HG02571 (cell line): ENCODE measurements at regions not wholly inside any gene's neighbourhood (a gene's known extent, or its start where the extent isn't known, plus 50 kb on each side); places are given as distances from the start of the nearest gene placed in this dataset.
A peak's percentile ranks its signal among the peaks of the same experiment; 100 is the strongest.
"Not testable (repeated sequence)": the region's sequence is repeated elsewhere in the genome, so short reads cannot be mapped to it uniquely, and the experiment has no call there.

Source experiments
- ATAC-seq: cut with Tn5 transposase; IDR thresholded peaks from one replicate; pipeline ENCODE4 v1.9.1; 2021; ENCODE audit warnings: mild to moderate bottlenecking, moderate library complexity; ENCODE audit not compliant: unreplicated experiment

- no peak for ATAC-seq
These were observed 439.6 kb upstream of the CAMK1G start for GRCh38 chr1:209143916-209144315.

DNA sequence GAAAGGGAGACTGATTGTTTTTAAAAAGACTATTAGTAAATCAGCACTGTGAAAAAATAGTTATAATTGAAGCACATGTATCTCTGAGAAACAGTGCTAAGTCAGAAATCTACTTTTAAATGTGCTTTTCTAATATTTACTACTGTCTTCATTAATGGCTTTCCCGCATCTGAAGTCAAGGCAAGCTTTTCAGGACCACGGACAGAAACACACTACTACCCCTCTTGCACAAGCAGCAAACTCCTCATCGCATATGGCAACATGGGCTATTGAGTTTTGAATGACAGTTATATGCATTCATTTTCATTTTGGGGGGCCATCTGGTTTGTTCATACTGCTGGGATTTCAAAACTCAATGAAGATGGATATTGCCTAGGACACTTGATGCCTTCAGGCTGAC lies 433.4 kb upstream of the CAMK1G start:
- ATAC-seq: no peak

DNA sequence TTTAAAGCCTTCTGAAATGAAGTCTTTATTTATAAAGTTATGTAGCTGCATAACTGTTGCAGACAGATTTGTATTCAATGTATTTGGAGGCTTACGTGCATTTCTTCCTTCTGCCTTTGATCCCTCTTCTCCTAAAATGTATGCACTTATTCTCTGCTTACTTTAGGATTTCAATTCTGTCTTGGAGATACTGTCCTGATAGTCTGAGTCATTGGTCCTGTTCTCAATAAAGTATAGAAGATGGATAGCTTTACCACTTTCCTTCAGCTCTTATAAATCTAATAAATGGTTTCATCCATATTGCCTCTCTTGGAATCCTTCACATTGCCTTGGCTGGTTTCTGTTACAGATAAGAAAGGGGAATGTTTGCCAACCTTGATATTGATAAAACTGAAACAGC lies 430.1 kb upstream of the CAMK1G start:
- no peak for ATAC-seq

DNA sequence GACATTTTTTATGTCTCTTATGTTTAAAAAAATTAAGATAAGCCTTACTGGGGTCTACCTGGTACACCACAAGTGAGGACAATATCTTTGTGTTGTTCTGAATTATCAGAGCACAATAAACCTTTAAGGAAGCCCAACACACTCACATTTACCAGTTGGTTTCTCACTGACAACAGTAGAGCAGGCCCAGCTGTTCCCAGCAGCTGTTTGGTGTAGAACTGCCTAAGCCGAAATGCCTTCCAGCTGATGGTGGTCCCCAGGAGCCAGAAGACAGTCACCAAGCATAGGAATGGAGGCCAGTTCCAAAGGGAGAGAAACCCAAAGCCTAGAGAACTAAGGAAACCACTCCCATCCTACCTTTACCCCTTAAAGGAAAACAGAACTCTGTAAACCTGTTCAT lies 428.6 kb upstream of the CAMK1G start:
- no peak for ATAC-seq

DNA sequence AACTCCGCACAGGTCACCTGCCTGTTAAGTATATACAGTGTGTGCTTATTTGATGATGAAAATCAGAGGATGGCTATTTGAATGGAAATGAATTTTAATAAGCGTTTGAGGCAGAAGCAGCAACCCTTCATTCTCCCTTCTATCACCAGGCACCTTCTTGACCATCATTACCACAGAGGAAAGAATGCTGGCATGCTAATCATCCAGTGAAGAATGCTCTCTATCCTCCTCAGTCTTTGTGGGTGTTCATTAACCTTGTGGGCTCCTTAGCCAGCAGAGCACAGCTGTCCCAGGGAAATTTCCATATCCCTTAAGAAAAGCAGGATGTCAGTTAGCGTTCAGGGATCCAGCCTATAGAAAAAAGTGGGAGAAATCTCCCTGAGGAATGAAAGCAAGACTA lies 428.0 kb upstream of the CAMK1G start:
- no peak for ATAC-seq

- ATAC-seq: no peak
These were observed 426.5 kb upstream of the CAMK1G start for GRCh38 chr1:209156991-209157390.

DNA sequence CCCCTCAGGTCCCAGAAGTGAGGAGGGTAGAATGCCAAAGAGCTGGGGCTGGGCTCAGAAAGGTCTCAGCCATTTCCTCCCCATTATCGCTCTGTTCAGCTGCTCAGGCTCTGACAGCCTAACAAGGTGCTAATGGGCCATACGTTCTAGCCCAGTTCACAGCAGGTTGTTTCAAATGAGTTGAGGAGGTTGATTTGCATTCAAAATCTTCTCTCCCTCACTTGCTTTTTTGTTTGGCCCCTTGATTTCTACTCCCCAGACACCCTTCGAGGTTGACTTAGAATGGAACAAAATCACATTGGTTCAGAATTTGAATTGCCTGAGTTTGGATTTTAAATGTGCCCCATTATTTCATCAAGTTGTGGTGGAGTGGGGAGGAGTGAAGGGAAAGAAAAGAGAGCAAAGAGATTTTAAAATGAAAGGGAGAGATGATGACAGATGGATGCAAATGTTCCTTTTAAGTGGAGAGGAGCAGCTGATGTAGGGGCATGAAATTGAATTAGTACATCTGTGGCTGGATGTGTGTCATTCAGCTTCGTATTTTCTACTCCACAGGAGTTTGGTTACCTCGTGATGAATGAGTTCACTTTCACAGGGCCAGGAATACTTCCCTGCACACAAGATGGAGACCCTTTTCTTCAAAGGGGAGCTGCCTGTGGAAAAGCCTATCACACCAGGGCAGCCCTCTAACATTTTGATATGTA lies 425.8 kb upstream of the CAMK1G start:
- no peak for ATAC-seq

GRCh38 chr1:209158851-209159250 lies 424.7 kb upstream of the CAMK1G start:
- no peak for ATAC-seq

GRCh38 chr1:209160230-209160629 lies 423.3 kb upstream of the CAMK1G start:
- ATAC-seq: no peak

- no peak for ATAC-seq
These were observed 420.9 kb upstream of the CAMK1G start for GRCh38 chr1:209162651-209163050.

- no peak for ATAC-seq
These were observed 415.3 kb upstream of the CAMK1G start for GRCh38 chr1:209168204-209168603.

GRCh38 chr1:209171151-209171550 lies 412.4 kb upstream of the CAMK1G start:
- ATAC-seq: no peak

GRCh38 chr1:209172286-209172685 lies 411.2 kb upstream of the CAMK1G start:
- ATAC-seq: no peak

GRCh38 chr1:209172792-209173542 lies 410.5 kb upstream of the CAMK1G start:
- ATAC-seq: not testable (repeated sequence)

DNA sequence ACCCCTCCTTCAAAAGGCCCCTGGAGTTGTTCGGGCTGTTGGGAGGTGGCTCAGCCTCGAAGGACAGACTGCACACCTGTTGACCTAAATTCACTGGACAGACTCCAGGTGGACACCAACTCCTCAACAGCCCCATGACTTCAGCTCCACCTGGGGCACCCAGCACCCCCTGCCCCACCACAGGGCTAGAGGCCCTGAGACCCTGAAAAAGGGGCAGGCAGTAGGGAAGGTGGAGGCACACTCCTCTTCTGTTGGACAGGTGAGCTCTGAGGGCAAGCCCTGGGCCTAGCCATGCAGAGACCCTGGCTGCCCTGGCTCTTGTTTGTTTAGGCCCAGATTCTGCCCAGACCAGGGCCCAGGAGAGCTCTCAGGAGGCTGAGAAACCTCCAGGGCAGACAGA lies 409.7 kb upstream of the CAMK1G start:
- ATAC-seq: not testable (repeated sequence)

GRCh38 chr1:209176866-209177430 lies 406.6 kb upstream of the CAMK1G start:
- ATAC-seq: no peak

DNA sequence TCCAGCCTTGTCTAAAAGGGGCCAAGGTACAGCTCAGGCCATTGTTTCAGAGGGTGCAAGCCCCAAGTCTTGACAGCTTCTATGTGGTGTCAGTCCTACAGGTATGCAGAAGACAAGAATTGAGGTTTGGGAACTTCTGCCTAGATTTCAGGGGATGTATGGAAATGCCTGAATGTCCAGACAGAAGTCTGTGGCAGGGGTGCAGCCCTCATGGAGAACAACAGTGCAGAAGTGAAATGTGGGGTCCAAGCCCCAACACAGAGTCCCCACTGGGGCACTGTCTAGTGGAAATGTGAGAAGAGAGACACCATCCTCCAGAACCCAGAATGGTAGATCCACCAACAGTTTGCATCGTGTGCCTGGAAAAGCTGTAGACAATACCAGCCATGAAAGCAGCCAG lies 400.3 kb upstream of the CAMK1G start:
- no peak for ATAC-seq

GRCh38 chr1:209187589-209187988 lies 395.9 kb upstream of the CAMK1G start:
- ATAC-seq: no peak

GRCh38 chr1:209190591-209191261 lies 392.8 kb upstream of the CAMK1G start:
- peak; percentile 92 for ATAC-seq

- ATAC-seq: no peak
These were observed 392.3 kb upstream of the CAMK1G start for GRCh38 chr1:209191262-209191634.

DNA sequence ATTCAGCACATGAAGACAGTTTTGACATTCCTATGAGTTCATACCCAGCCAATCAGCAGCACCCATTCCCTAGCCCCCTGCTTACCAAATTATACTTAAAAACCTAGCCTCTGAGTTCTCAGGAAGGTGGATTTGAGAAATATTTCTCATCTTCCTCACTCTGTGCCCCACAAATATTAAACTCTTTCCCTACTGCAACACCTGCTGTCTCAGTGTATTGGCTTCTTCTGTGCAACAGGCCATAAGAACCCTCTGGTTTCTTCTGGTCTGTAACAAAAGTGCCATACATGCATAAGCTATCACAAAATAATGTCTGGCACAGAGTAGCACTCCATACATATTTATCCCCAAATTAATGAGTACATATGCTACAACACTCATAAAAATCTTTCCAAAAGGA lies 387.4 kb upstream of the CAMK1G start:
- ATAC-seq: no peak
